ENCODE measurements at regions not wholly inside any gene's neighbourhood (a gene's known extent, or its start where the extent isn't known, plus 50 kb on each side); places are given as distances from the start of the nearest gene placed in this dataset.
"Not testable (repeated sequence)": the region's sequence is repeated elsewhere in the genome, so short reads cannot be mapped to it uniquely, and the experiment has no call there.

DNA sequence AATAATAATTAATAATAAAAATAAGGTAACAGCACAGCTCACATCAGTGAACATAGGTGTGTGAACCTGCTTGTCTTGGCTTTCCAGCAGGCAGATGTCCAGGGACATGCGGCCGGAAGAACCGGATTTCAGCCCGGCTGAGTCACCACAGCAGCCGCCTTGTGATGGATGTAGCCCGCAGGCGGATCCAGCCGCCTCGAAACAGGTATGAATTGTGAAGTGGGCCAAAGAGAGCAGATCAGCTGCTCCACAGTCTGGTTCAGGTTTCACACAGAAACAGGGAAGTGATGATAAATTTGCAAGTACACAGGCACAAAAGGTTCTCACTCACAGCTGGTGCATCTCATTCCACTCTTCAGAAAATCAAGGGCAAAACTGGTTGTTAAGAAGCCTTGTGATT, 55.1 kb downstream of the ID4 start:
- DNase-seq, result peak; percentile 26

DNA sequence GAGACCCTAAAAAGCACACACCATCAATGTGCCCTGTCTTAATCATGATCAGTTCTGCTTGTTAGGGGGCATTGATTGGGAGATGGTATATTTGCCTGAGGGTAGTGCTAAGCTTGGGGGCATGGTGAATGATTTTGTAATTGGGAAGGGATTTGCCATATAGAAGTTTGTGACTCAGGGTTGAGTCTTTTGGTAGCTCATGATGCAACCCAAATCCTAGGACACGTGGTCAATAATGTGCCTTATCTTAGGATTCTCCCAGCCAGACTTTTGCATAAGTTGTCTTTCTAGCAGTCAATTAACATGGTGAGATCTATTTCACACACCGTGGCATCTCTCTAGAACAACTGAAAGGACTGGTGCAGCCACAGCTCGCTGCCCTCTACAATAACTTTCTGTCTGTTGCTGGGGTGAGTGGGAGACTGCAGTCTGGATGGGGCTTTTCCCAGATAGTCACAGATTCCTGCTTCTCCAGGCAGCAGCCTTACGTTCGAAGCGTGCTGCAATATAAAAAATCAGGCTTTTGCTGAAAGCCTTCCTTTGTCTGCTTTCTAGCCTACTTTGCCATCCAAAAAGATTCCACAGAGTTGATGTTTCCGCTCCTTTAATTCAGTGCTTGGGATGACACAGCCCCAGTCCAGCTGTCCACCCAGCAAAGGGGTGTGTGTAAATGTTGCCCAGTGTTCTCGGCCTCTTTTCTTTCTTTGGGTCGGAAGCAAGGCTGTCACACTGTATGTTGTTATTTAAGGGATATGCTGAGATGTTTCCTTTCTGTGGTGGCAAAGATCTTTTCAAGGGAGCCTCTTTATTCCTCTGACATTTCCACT, 58.9 kb downstream of the ID4 start:
- peak; percentile 17 for DNase-seq

DNA sequence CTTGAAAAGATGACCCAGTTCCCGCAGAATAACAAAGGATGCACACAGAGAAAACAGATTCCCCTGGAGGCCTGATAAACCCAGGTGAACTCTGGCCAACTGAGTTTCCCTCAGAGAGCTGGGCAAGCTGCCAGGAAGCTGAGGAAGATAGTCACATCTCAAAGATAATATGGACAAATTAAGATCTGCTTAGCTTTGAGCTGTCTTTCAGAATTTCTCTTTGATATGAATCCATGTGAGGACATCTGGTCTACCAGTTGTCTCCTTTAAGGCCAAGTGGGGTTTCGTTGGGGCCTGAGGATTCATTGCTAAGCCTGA, 59.5 kb downstream of the ID4 start:
- no peak for DNase-seq

DNA sequence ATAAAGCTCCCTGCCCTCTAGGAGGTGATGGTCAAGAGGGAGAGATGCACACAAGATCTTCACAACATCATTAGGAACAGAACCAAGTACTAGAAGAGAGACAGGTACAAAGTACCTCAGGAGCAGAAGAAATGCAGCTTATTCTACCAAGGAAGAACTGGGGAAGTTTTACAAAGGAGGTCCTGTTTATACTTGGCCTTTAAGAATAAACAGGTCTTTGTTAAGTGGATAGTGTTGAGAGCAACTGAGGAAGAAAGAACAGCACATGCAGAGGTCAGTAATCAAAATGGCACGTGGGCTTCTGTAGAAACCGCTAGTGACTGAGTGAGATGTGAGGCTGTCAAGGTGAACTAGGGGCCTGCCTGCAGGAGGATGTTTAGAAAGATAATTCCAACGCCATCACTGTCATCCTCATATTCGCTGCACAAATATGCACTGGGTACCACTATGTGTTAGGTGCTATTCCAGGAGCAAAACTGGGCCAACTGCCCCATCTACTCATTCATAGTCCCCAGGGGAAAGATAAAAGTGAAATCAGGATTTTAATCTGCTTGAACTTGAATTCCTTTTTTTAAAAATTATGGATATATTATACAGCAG, 61.1 kb downstream of the ID4 start:
- no peak for DNase-seq

DNA sequence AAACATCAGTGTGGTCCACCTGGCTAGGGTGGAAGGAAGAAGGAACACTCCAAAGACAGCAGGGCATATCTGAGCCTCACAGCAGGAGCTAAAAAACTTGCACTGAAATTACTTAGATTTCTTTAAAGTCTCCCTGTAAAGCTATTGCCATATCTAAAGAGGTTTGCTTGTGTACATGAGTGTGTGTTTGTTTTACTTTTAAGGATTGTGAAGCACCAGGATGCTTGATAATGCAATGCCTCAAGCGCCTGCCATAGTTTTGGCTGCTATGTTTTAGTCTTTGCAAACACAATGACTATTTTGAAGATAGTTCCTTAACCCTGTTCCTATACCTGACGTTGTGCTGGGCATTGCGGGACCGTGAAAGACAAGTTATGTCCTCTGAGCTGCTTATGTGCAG, 65.0 kb downstream of the ID4 start:
- DNase-seq, result no peak

DNA sequence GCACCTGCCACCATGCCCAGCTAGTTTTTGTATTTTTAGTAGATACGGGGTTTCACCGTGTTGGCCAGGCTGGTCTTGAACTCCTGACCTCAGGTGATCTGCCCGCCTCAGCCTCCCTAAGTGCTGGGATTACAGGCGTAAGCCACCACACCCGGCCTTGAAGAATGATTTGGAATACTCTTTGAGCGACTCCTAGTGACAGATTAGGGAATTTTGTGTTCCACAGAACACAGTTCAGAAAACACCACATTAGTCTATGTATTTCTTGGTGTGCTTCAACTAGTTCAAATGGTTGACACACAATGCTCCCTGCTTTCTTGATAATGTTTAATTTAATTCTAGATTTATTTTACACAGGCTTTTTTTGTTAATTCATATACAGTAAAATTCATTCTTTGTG, 67.2 kb downstream of the ID4 start:
- not testable (repeated sequence) for DNase-seq

DNA sequence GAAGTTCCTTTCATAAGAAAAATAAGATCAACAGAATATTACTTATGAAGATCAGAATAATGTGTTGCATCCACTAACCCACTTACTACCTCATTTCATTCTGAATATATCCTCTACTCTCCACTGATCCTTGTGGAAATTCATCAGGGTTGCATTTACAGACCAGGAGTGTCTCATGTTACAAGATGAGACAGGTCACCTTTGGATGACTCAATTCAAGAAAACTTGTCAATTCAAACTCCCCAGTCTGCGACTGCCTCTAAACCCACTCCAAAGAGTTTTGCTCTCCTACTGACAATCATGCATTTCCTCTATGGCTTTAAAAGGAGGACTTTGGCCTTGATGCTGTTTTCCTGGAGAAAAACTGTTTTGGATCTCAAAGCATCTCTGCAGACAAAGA, 68.4 kb downstream of the ID4 start:
- peak; percentile 3 for DNase-seq

DNA sequence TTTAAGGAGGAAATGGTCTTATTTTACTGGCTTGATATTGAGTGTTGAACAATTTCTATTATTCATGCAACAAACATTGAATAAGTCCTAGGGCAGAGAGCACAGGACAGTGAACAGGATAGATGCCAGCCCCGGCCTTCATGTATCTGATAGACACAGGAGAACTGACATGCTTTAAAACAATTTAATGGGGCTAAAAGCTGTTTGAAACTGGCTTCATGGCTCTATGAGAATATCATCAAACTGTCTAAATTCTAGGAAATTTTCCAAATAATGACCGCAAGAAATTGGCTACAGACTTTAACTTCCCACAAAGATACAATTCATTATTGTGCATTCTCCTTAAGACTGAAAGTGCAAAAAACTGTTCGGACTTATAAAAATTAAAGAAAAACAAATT, 69.0 kb downstream of the ID4 start:
- peak; percentile 25 for DNase-seq

DNA sequence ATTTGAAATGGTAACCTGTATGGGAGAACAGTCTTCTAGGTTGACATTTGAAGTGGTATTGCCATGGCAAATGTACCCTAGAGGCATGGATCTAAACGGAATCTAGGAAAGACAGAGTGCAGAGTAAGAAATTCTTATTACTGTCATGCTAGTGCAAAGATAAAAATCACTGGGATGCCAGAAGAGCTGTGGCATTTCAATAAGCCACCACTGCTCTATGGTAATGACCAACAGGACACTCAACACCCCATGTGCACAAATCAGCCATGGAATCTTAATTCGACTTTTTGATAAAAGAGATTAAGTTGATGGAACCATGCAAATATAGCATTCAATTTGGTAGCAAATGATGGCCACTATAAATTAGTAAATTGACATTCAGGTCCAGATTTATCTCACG, 74.1 kb downstream of the ID4 start:
- no peak for DNase-seq

DNA sequence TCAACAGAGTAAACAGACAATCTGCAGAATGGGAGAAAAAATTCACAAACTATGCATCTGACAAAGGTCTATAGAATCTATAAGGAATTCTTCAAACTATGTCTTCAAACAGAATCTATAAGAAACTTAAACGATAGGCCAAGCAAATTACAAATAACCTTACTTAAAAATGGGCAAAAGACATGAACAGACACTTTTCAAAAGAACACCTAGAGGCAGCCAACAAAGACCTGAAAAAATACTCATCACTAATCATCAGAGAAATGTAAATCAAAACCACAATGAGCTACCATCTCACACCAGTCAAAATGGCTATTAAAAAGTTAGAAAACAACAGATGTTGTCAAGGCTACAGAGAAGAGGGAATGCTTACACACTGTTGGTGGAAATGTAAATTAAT, 81.3 kb downstream of the ID4 start:
- DNase-seq, result no peak

DNA sequence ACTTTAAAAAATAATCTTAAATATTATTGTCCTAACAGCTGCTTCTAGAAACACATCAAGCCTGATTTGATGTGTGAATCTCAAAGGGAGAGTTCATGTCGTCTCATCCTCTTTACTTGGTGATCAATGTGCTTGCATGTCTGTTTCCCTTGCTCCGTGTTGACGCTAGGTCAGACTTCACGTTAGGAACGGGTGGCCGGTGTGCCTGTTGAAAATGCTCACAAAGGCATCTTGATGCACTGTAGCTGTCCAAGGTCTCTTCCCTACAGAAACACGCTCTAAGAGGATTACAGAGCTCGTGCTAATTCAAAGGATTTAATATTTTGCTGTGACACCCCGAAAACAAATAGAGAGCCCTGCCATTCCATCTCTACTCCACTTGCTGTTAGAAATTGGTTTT, 84.6 kb downstream of the ID4 start:
- DNase-seq, result peak; percentile 3

DNA sequence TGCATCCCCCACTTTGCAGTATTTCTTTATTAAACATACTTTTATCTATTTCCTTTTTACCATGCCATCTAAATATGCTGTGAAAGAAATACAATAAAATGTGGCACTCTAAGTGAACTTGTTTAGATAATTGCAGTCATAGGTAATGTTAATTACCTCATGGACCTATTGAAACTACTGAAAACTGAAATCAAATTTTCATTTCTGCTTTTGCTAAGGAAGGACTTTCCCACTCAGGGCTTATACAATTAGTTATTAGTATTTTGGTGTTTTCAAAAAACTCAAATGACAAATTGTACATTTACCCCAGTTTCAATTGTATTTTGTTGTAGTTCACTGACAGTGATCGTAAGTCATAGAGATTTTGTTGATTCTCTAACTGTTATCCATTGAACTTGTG, 88.4 kb downstream of the ID4 start:
- DNase-seq, result no peak

DNA sequence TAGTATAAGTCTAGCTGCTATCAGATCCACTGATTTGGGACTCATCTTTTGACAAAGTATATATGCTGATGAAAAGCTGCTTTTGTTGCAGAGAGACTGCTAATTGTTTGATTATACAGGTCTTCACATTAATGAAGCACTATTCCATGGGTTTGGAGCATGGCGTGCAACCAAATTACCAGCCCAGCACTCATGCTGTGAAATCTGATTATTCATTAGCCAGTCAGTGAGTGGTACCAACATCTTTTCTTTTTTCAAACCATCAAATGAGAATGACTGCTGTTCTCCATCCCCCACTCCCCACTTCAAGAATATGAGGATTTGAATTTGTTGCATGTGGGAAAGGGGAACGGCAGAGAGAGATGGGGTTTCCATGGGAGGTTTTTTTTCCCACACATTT, 91.3 kb downstream of the ID4 start:
- no peak for DNase-seq

DNA sequence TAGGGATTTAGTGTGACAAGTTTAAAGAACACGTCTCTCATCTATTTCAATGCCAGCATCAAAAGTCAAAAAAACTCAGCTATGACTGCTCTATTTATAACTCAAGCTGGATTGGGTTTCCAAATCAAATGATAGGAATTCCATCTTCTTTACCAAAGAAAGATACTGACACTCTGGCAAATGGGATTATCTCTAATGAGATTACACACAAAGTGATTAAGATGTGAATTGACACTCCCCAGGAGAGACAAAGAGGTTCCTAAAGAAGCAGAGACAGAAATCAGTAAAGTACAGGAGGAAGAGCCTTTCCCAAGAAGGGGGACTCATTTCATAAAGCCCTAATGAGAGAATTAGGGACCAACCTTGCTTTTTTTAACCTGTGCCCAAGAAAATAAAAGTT, 92.1 kb downstream of the ID4 start:
- DNase-seq, result no peak

DNA sequence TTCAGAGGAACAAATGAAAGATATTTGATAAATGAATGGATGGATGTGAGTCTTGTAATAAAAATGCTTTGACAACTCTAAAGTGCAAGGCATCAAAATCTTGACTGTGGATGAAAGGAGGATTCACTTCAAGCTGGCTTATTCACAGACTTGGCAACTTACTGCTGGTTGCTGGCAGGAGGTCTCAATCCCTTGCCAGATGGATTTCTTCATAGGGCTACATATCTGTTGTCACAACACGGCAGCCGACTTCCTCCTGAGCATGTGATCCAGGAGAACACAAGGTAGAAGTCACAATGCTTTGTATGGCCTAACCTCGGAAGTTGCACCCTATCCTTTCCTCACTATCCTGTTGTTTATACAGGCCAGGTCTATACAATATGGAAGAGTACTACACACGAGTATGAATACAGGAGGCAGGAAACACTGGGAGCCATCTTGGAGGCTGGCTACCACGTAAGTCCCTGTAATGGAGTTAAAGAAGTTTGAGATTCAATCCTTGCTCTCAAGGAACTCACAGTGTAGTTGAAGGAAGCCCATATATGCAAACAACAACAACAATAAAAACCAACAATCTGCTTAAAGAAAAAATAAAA, 97.9 kb downstream of the ID4 start:
- no peak for DNase-seq

DNA sequence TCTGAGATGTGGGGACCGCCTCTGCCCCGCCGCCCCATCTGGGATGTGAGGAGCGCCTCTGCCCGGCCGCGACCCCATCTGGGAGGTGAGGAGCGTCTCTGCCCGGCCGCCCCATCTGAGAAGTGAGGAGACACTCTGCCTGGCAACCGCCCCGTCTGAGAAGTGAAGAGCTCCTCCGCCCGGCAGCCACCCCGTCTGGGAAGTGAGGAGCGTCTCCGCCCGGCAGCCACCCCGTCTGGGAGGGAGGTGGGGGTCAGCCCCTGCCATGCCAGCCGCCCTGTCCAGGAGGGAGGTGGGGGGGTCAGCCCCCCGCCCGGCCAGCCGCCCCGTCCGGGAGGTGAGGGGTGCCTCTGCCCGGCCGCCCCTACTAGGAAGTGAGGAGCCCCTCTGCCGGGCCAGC, 102.2 kb downstream of the ID4 start:
- DNase-seq, result not testable (repeated sequence)

DNA sequence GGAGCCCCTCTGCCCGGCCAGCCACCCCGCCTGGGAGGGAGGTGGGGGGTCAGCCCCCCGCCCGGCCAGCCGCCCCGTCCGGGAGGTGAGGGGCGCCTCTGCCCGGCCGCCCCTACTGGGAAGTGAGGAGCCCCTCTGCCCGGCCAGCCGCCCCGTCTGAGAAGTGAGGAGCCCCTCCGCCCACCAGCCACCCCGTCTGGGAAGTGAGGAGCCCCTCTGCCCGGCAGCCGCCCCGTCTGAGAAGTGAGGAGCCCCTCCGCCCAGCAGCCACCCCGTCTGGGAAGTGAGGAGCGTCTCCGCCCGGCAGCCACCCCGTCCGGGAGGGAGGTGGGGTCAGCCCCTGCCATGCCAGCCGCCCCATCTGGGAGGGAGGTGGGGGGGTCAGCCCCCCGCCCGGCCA, 102.8 kb downstream of the ID4 start:
- not testable (repeated sequence) for DNase-seq

DNA sequence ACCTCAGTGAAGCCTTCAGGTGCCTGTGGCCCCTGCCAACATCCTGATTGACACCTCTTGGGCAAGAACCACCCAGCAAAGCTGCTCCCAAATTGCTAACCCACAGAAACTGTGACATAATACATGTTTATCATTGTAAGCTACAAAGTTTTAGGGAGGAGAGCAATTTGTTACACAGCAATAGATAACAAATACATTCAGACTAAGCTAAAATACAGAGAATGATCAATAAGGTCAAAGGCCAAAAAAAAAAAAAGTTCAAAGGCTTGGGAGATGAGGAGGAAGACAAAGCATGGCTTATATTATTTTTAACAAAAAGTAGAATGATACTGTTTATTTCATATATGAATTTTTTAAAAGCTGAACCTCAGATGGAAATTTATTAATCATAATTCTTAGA, 105.9 kb downstream of the ID4 start:
- DNase-seq, result no peak

DNA sequence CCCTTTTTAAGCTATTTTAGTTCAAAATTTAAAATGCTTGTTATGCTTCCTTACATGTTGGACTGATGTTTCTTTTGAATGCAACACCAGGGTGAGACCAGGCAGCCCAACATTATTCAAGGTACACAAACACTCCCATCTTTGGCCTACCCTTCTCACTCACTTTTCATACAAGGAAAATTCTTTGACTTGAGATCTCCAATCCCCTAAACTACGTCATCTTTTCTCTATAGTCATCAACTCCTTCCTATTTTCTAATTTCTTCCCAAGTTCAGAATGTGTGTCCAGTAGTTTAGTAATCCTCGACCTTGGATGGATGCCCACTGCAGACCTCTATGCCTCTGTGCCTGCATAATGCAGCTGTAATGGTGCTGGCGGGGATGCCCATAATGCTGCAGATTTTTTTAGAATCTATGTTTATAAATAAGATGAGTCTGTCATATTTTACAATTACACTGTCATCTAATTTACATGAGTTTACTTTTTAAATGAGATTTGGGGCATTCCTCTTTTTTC, 108.7 kb downstream of the ID4 start:
- no peak for DNase-seq

DNA sequence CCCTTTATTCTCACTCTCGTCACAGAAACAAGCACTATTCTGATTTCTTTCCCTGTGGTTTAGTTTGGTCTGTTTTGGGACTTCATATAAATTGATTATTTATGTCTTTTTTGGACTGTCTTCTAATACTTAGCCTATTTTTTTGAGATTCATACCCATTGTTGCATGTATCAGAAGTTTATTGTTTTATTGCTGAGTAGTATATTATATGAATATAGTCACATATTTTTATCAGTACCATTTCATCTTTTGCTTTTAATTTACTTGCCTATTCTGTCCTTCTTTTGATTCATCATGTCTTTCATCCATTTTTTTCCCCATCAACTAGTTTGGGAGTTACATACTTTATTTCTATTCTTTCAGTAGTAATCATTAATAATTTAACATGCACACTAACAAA, 112.0 kb downstream of the ID4 start:
- no peak for DNase-seq

DNA sequence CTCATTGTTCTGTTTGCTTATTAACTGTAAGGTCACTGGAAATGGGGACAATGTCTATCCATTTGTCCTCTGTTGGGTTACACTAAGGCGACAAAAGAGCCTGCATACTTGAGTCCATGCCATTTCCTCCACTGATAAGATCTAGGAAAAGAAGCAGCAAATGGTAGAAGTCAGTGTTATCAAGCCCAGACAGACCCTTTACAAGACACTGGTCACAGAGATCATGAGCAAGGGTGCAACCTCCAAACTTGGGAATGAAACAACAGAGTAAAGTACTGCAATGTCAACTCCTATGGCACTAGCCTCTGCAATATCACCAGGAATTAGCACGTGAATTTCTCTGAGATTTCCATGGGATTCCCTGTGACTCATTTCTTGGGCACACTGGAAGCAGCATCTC, 126.9 kb downstream of the ID4 start:
- no peak for DNase-seq

DNA sequence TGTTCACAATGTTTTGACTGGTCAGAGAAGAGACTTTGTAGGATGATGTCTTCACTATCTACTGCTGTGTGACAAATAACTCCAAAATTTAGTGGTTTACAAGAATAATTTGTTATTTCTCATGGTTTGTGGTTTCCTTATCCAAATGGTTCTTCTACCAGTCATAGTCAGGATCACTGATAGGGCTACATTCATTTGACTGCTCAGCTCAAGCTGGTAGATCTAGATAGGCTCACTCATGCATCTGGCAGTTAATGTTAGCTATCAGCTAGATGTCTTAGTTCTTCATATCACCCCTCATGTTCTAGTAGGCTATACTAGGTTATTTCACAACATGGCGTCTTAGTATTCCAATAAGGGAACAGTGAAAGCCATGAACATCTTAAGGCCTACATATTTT, 131.0 kb downstream of the ID4 start:
- DNase-seq, result no peak

DNA sequence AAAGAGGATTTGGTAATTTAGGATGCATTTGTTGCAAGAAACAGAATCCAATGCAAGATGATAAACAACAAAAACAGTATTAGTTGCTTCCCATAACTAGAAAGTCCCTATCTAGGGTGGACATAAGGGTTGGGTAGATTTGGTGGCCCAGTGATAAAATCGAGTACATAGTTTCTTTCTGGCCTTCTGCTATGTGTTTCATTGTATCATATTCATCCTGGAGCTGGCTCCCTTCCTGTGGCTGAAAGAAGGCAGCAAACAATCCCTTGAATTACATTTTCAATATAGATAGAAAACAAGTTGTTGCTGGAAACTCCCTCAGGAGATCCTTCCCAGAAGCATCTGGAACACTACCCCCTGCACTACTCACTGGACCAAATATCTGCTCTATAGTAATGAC, 135.1 kb downstream of the ID4 start:
- no peak for DNase-seq

All from tongue (tissue), 1 donor.